ENCODE measurements at regions not wholly inside any gene's neighbourhood (a gene's known extent, or its start where the extent isn't known, plus 50 kb on each side); places are given as distances from the start of the nearest gene placed in this dataset.

GRCh38 chr7:106175507-106175906 is 63.4 kb upstream of the SYPL1 start:
- no peak for TF ChIP-seq POLR2A (IDR thresholded peaks at IDR 0.05; ENCODE audit: extremely low read depth, insufficient read length)
- TF ChIP-seq CTCF (IDR thresholded peaks at IDR 0.05; ENCODE audit: low read depth, low read length) = no peak
- TF ChIP-seq MAX (IDR thresholded peaks at IDR 0.05; ENCODE audit: low read depth, low read length) = no peak
